IMR-90 (cell line): ENCODE measurements at regions not wholly inside any gene's neighbourhood (a gene's known extent, or its start where the extent isn't known, plus 50 kb on each side); places are given as distances from the start of the nearest gene placed in this dataset.

ENCODE experiments used
- ATAC-seq: fragments of 200-7000 bp; cut with Tn5 transposase; 2 replicates; pipeline ENCODE4 v1.9.1; 2020; ENCODE audit warnings: low read depth, mild to moderate bottlenecking, moderate library complexity
- BruUV-seq: library from RNA; stranded (reverse); fragments of 400-500 nt; replicated peaks from 2 replicates; lab custom pipeline; 2021; lab: Mats Ljungman, UMichigan
- CTCF ChIA-PET: fragments of 300-600 bp; formaldehyde crosslinking; extraction: SDS; loops from one replicate; lab custom pipeline; 2021; ENCODE audit warnings: antibody characterized with exemption; lab: Yijun Ruan, JAX
- POLR2A ChIA-PET: fragments of 300-600 bp; sonication (Branson Sonifier 250); formaldehyde crosslinking; loops from one replicate; lab custom pipeline; 2022; ENCODE audit warnings: antibody characterized with exemption; ENCODE audit not compliant: unreplicated experiment; lab: Charles Lee
- DNase-seq: peaks from one replicate; pipeline ENCODE4 v3.0.0; 2013
- H2AFZ ChIP-seq: replicated peaks from 2 replicates; pipeline ENCODE3; 2013; ENCODE audit warnings: low read length, mild to moderate bottlenecking; ENCODE audit not compliant: poor library complexity
- H2AK5ac ChIP-seq: 2 replicates; pipeline ENCODE4 v1.6.1; 2013; ENCODE audit warnings: low read depth, low read length, inconsistent platforms
- H2AK9ac ChIP-seq: replicated peaks from 2 replicates; pipeline ENCODE3; 2013; ENCODE audit warnings: mild to moderate bottlenecking, low read depth, low read length, moderate library complexity; ENCODE audit not compliant: poor library complexity
- H2BK120ac ChIP-seq: 2 replicates; pipeline ENCODE4 v1.6.1; 2013; ENCODE audit warnings: low read depth, low read length, inconsistent platforms
- H2BK15ac ChIP-seq: 3 replicates; pipeline ENCODE4 v1.6.1; 2013; ENCODE audit warnings: low read depth, low read length, inconsistent platforms
- H2BK20ac ChIP-seq: 2 replicates; pipeline ENCODE4 v1.6.1; 2013; ENCODE audit warnings: low read depth, mild to moderate bottlenecking, inconsistent platforms, low read length, moderate library complexity
- H2BK5ac ChIP-seq: 2 replicates; pipeline ENCODE4 v1.6.1; 2013; ENCODE audit warnings: mild to moderate bottlenecking, low read depth, low read length, inconsistent platforms; ENCODE audit not compliant: poor library complexity, severe bottlenecking
- H3K14ac ChIP-seq: replicated peaks from 2 replicates; pipeline ENCODE4 v1.6.1; 2013; ENCODE audit warnings: low read depth, low read length, inconsistent platforms
- H3K18ac ChIP-seq: 2 replicates; pipeline ENCODE4 v1.6.1; 2013; ENCODE audit warnings: low read depth, low read length, control low read depth
- H3K23ac ChIP-seq: 2 replicates; pipeline ENCODE4 v1.6.1; 2013; ENCODE audit warnings: low read depth, low read length, inconsistent platforms
- H3K27ac ChIP-seq: 2 replicates; pipeline ENCODE4 v1.5.1; 2013; ENCODE audit warnings: mild to moderate bottlenecking, control low read depth, low read length; ENCODE audit not compliant: insufficient read depth
- H3K27me3 ChIP-seq: 2 replicates; pipeline ENCODE4 v1.6.1; 2013; ENCODE audit warnings: low read length; ENCODE audit not compliant: control insufficient read depth, insufficient read depth
- H3K36me3 ChIP-seq: 2 replicates; pipeline ENCODE4 v1.6.1; 2013; ENCODE audit warnings: low read length, mixed read lengths; ENCODE audit not compliant: control insufficient read depth, insufficient read depth
- H3K4ac ChIP-seq: 2 replicates; pipeline ENCODE4 v1.6.1; 2013; ENCODE audit warnings: low read depth, low read length, inconsistent platforms
- H3K4me1 ChIP-seq: 2 replicates; pipeline ENCODE4 v1.6.1; 2013; ENCODE audit warnings: low read length, mixed read lengths; ENCODE audit not compliant: control insufficient read depth, insufficient read depth
- H3K4me2 ChIP-seq: 2 replicates; pipeline ENCODE4 v1.6.1; 2013; ENCODE audit warnings: low read depth, mild to moderate bottlenecking, control low read depth, low read length, moderate library complexity
- H3K4me3 ChIP-seq: 2 replicates; pipeline ENCODE4 v1.5.1; 2013; ENCODE audit warnings: low read depth, mild to moderate bottlenecking, control low read depth, low read length, moderate library complexity; ENCODE audit not compliant: insufficient read depth
- H3K56ac ChIP-seq: 2 replicates; pipeline ENCODE4 v1.6.1; 2013; ENCODE audit warnings: low read length, inconsistent platforms; ENCODE audit not compliant: insufficient read depth; ENCODE audit errors: extremely low read depth
- H3K79me1 ChIP-seq, 2 experiments: 2 replicates each; pipeline ENCODE4 v1.6.1; 2013; ENCODE audit warnings: low read length in 2 of 2, inconsistent platforms in 1 of 2, low read depth in 1 of 2
- H3K9ac ChIP-seq: 2 replicates; pipeline ENCODE4 v1.6.1; 2013; ENCODE audit warnings: low read depth, low read length, control low read depth
- H3K9me1 ChIP-seq: 2 replicates; pipeline ENCODE4 v1.6.1; 2013; ENCODE audit warnings: low read length, inconsistent platforms; ENCODE audit not compliant: insufficient read depth
- H3K9me3 ChIP-seq: 2 replicates; pipeline ENCODE4 v1.6.1; 2013; ENCODE audit warnings: low read length; ENCODE audit not compliant: control insufficient read depth, insufficient read depth
- H4K20me1 ChIP-seq: 2 replicates; pipeline ENCODE4 v1.6.1; 2013; ENCODE audit warnings: low read length, inconsistent platforms; ENCODE audit not compliant: insufficient read depth
- H4K5ac ChIP-seq: 2 replicates; pipeline ENCODE4 v1.6.1; 2013; ENCODE audit warnings: mild to moderate bottlenecking, low read depth, low read length, control low read depth
- H4K8ac ChIP-seq, 2 experiments: 2 replicates each; pipeline ENCODE4 v1.6.1; 2013; ENCODE audit warnings: low read depth in 2 of 2, low read length in 2 of 2, control low read depth in 1 of 2, inconsistent platforms in 1 of 2
- H4K91ac ChIP-seq: 2 replicates; pipeline ENCODE4 v1.6.1; 2013; ENCODE audit warnings: low read depth, low read length, inconsistent platforms; ENCODE audit not compliant: insufficient read depth
- BHLHE40 ChIP-seq: fragments of 150-350 bp; IDR thresholded peaks from 2 replicates; pipeline ENCODE4 v1.6.1; 2016; ENCODE audit warnings: mild to moderate bottlenecking, low read depth, low read length
- CEBPB ChIP-seq: IDR thresholded peaks from 2 replicates; pipeline ENCODE4 v1.6.1; 2012; ENCODE audit warnings: low read depth, low read length, improper control_type of control experiment
- FOS ChIP-seq: fragments of 150-350 bp; IDR thresholded peaks from 2 replicates; pipeline ENCODE4 v1.6.1; 2016; ENCODE audit warnings: low read depth, low read length
- MAFK ChIP-seq: IDR thresholded peaks from 2 replicates; pipeline ENCODE4 v1.6.1; 2012; ENCODE audit warnings: low read depth, low read length, improper control_type of control experiment
- MAZ ChIP-seq: IDR thresholded peaks from 2 replicates; pipeline ENCODE4 v1.6.1; 2012; ENCODE audit warnings: low read depth, mild to moderate bottlenecking, low read length, improper control_type of control experiment, moderate library complexity, borderline replicate concordance
- MXI1 ChIP-seq: IDR thresholded peaks from 2 replicates; pipeline ENCODE4 v1.6.1; 2012; ENCODE audit warnings: low read depth, mild to moderate bottlenecking, low read length, moderate library complexity, borderline replicate concordance
- RAD21 ChIP-seq: IDR thresholded peaks from 2 replicates; pipeline ENCODE4 v1.6.1; 2012; ENCODE audit warnings: low read length, improper control_type of control experiment
- RCOR1 ChIP-seq: IDR thresholded peaks from 2 replicates; pipeline ENCODE4 v1.6.1; 2012; ENCODE audit warnings: mild to moderate bottlenecking, low read length, improper control_type of control experiment; ENCODE audit not compliant: insufficient replicate concordance
- RFX5 ChIP-seq: IDR thresholded peaks from 2 replicates; pipeline ENCODE4 v1.8.0; 2012; ENCODE audit warnings: low read depth, mild to moderate bottlenecking, low read length, moderate library complexity
- SMC3 ChIP-seq: fragments of 150-350 bp; IDR thresholded peaks from 2 replicates; pipeline ENCODE4 v1.6.1; 2016; ENCODE audit warnings: low read depth, mild to moderate bottlenecking, antibody characterized with exemption, low read length, moderate library complexity
- WGBS, 2 experiments: methylation state at CpG; one replicate each; pipeline versions ENCODE4 v1.1.5 to v1.1.7; 2013; ENCODE audit warnings: missing lambda C conversion rate in 2 of 2; ENCODE audit not compliant: insufficient read length in 1 of 2; ENCODE audit errors: extremely low coverage in 2 of 2; 5-methylcytosine and 5-hydroxymethylcytosine counted together
- dilution Hi-C: fragments of 300-500 bp; cut with HindIII; formaldehyde crosslinking; loops from one replicate; pipeline ENCODE4 v1.14.3; 2018; ENCODE audit warnings: low sequenced_read_pairs; ENCODE audit not compliant: unreplicated experiment
- in situ Hi-C: fragments of 300-500 bp; cut with MboI; formaldehyde crosslinking; loops from 3 replicates; pipeline ENCODE4 v1.14.3; 2019; ENCODE audit warnings: low sequenced_read_pairs, inconsistent platforms, mixed read lengths
- intact Hi-C: fragments of 100-400 bp; cut with micrococcal nuclease; formaldehyde crosslinking; loops from 2 replicates; pipeline ENCODE4 v1.10.0; 2022
- TF ChIP-seq, protein P1 (sequence below): conservative IDR thresholded peaks from 2 replicates; pipeline ENCODE4 v1.5.1; 2012; ENCODE audit warnings: mild to moderate bottlenecking, low read depth, low read length, improper control_type of control experiment
- TF ChIP-seq, protein P2 (sequence below): fragments of 150-350 bp; IDR thresholded peaks from 2 replicates; pipeline ENCODE4 v1.6.1; 2017; ENCODE audit warnings: mild to moderate bottlenecking, antibody characterized with exemption, low read length, low read depth

DNA sequence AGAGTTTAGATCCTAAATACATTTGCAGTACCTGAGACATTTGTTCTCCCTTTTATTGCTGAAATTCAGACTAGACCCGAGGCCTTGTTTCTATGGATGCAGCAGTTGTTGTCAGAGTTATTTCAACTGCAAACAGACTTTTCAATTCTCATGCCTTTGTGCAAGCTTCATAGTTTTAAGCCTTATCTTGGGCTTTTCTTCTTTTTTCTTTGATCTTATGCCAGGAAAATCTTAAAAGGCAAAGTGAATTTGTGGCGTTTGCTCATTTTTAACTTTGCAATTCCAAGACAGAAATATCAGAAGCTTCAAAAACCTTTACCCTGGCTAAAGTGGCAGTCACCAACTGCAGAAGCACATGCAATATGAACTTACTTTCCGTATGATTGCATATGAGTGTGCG is 576.7 kb downstream of the DIPK2A start:
- Histone ChIP-seq H2BK120ac (no peak overlapping the region), H3K27me3 (no peaks in the 10 kb centered on the region), H3K36me3 (no peaks in the 10 kb centered on the region), H2BK20ac (no peak overlapping the region), H3K14ac (no peak overlapping the region), H3K18ac (no peak overlapping the region), H4K5ac (no peak overlapping the region), H3K79me1 (no peaks in the 10 kb centered on the region), H3K4me1 (no peaks in the 10 kb centered on the region), H3K4me2 (no peak overlapping the region), H3K27ac (no peak overlapping the region), H2AFZ (no peak overlapping the region), H2AK9ac (no peak overlapping the region), H4K8ac (no peak overlapping the region), H3K4me3 (no peak overlapping the region), H2BK15ac (no peak overlapping the region), H2BK5ac (no peak overlapping the region), H4K91ac (no peak overlapping the region), H4K20me1 (no peaks in the 10 kb centered on the region), H3K4ac (no peak overlapping the region), H3K9me1 (no peaks in the 10 kb centered on the region), H3K23ac (no peak overlapping the region), H2AK5ac (no peak overlapping the region), H3K9me3 (no peaks in the 10 kb centered on the region), H3K56ac (no peak overlapping the region), H3K9ac (no peak overlapping the region)
- TF ChIP-seq RCOR1 (no peak), MAFK (no peak), MAZ (no peak), RAD21 (no peak), BHLHE40 (no peak), CEBPB (no peak), RFX5 (no peak), FOS (no peak), SMC3 (no peak), MXI1 (no peak)
- TF ChIP-seq, protein P1, sequence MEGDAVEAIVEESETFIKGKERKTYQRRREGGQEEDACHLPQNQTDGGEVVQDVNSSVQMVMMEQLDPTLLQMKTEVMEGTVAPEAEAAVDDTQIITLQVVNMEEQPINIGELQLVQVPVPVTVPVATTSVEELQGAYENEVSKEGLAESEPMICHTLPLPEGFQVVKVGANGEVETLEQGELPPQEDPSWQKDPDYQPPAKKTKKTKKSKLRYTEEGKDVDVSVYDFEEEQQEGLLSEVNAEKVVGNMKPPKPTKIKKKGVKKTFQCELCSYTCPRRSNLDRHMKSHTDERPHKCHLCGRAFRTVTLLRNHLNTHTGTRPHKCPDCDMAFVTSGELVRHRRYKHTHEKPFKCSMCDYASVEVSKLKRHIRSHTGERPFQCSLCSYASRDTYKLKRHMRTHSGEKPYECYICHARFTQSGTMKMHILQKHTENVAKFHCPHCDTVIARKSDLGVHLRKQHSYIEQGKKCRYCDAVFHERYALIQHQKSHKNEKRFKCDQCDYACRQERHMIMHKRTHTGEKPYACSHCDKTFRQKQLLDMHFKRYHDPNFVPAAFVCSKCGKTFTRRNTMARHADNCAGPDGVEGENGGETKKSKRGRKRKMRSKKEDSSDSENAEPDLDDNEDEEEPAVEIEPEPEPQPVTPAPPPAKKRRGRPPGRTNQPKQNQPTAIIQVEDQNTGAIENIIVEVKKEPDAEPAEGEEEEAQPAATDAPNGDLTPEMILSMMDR: no peak
- TF ChIP-seq, protein P2, sequence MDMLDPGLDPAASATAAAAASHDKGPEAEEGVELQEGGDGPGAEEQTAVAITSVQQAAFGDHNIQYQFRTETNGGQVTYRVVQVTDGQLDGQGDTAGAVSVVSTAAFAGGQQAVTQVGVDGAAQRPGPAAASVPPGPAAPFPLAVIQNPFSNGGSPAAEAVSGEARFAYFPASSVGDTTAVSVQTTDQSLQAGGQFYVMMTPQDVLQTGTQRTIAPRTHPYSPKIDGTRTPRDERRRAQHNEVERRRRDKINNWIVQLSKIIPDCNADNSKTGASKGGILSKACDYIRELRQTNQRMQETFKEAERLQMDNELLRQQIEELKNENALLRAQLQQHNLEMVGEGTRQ: no peak
- no CpG with 5 or more reads among the region's 4 CpGs for WGBS, 2 experiments
- in situ Hi-C loops: loop anchor here (25.0 kb wide), 1 partner anchor 111 kb away; no protein-coding TSS in a partner anchor
- CTCF ChIA-PET: no interaction called here
- intact Hi-C loops: no loop called here
- ATAC-seq (no peak), DNase-seq (no peak)
- POLR2A ChIA-PET: no interaction called here
- no TSS peak for BruUV-seq
- dilution Hi-C loops: no loop called here
